Stomach (tissue), 8 donors: ENCODE measurements at regions not wholly inside any gene's neighbourhood (a gene's known extent, or its start where the extent isn't known, plus 50 kb on each side); places are given as distances from the start of the nearest gene placed in this dataset.
"Not testable (repeated sequence)": the region's sequence is repeated elsewhere in the genome, so short reads cannot be mapped to it uniquely, and the experiment has no call there.

Experiments
- DNase-seq, 2 donors: peaks; one replicate each; pipeline versions ENCODE4 v3.0.0 to v3.0.0-alpha.2; 2013 to 2019
- H3K27ac ChIP-seq, 5 donors: fragments of 200-600 bp in 4 of 5; sonication (generic) in 4 of 5; one replicate each; pipeline ENCODE4 v1.5.1; 2013 to 2019; ENCODE audit warnings: mild to moderate bottlenecking in 1 of 5, moderate library complexity in 1 of 5
- H3K27me3 ChIP-seq, 3 donors: fragments of 200-600 bp; sonication (generic); one replicate each; pipeline ENCODE4 v1.5.1; 2017 to 2019; ENCODE audit warnings: mixed run types in 1 of 3
- H3K36me3 ChIP-seq, 4 donors: fragments of 200-600 bp; sonication (generic); 1 replicate in 3 of 4; 2 replicates in 1 of 4; pipeline ENCODE4 v1.5.1; 2016 to 2019
- H3K4me1 ChIP-seq, 4 donors: fragments of 200-600 bp; sonication (generic); one replicate each; pipeline ENCODE4 v1.5.1; 2016 to 2019
- H3K4me3 ChIP-seq, 4 donors: fragments of 200-600 bp; sonication (generic) in 3 of 4; one replicate each; pipeline ENCODE4 v1.5.1; 2016 to 2019; ENCODE audit warnings: mild to moderate bottlenecking in 1 of 4
- H3K9me3 ChIP-seq, 4 donors: fragments of 200-600 bp; sonication (generic); one replicate each; pipeline ENCODE4 v1.5.1; 2016 to 2019
- EP300 ChIP-seq: sonication (generic); formaldehyde crosslinking; IDR thresholded peaks from one replicate; pipeline ENCODE4 v1.6.1; 2017; ENCODE audit warnings: antibody characterized with exemption
- POLR2A ChIP-seq, 4 donors: fragments of 450-650 bp; IDR thresholded peaks; one replicate each; pipeline ENCODE4 v1.6.1; 2016; ENCODE audit warnings: antibody characterized with exemption in 4 of 4, control low read depth in 2 of 4, mild to moderate bottlenecking in 1 of 4, moderate library complexity in 1 of 4
- POLR2AphosphoS5 ChIP-seq, 3 donors: sonication (generic); formaldehyde crosslinking; IDR thresholded peaks; one replicate each; pipeline ENCODE4 v1.6.1; 2016; ENCODE audit warnings: antibody characterized with exemption in 3 of 3
- WGBS, 5 donors: extraction: QIAGEN DNeasy Blood & Tissue Kit in 3 of 5; methylation state at CpG; one replicate each; pipeline versions ENCODE4 v1.1.5 to v1.1.7; 2013 to 2018; 5-methylcytosine and 5-hydroxymethylcytosine counted together
- intact Hi-C: fragments of 100-400 bp; cut with DNase I; formaldehyde crosslinking; loops from one replicate; pipeline ENCODE4 v1.15.1; 2023; ENCODE audit warnings: low total_unique reads
- TF ChIP-seq, protein P1 (sequence below), 7 experiments: fragments of 450-650 bp in 4 of 7; fragments of 200-600 bp in 3 of 7; sonication (generic) in 3 of 7; IDR thresholded peaks; one replicate each; pipeline ENCODE4 v1.5.1; 2016 to 2019; ENCODE audit warnings: antibody characterized with exemption in 7 of 7, control low read depth in 2 of 7, mild to moderate bottlenecking in 1 of 7
- donor health status: healthy with polysubstance abuse.
- donor health status: Bipolar disorder and iron deficiency.
- donor health status: healthy.

DNA sequence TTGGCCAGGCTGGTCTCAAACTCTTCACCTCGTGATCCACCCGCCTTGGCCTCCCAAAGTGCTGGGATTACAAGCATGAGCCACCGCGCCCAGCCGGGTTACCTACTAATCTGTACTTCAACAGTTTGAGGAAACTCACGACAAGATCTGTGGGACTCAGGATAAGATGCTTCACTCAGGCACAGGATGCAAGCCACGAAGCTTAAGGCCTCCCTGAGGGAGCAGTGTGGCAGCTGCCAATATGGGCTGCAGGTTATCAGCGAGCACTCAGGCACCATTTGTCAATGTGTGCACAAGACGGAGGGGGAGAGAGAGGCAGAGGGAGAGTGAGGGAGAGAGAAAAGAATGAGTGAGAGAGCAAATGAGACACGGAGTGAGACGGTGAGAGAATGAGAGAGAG lies 173.6 kb upstream of the RAB6C start:
- H3K9me3 ChIP-seq = no peaks in the 10 kb centered on the region
- TF ChIP-seq POLR2AphosphoS5 (IDR thresholded peaks at IDR 0.05) (no peak), EP300 (no peak), POLR2A (IDR thresholded peaks at IDR 0.05) (no peak)
- TF ChIP-seq, protein P1, sequence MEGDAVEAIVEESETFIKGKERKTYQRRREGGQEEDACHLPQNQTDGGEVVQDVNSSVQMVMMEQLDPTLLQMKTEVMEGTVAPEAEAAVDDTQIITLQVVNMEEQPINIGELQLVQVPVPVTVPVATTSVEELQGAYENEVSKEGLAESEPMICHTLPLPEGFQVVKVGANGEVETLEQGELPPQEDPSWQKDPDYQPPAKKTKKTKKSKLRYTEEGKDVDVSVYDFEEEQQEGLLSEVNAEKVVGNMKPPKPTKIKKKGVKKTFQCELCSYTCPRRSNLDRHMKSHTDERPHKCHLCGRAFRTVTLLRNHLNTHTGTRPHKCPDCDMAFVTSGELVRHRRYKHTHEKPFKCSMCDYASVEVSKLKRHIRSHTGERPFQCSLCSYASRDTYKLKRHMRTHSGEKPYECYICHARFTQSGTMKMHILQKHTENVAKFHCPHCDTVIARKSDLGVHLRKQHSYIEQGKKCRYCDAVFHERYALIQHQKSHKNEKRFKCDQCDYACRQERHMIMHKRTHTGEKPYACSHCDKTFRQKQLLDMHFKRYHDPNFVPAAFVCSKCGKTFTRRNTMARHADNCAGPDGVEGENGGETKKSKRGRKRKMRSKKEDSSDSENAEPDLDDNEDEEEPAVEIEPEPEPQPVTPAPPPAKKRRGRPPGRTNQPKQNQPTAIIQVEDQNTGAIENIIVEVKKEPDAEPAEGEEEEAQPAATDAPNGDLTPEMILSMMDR (IDR thresholded peaks at IDR 0.05) = no peak
- H3K27me3 ChIP-seq = no peaks in the 10 kb centered on the region
- no peak overlapping the region for H3K27ac ChIP-seq
- no peak overlapping the region for H3K4me3 ChIP-seq
- WGBS, 5 donors = 57 to 66% (median 61%) methylated on average over 11 of the region's 11 CpGs
- no peaks in the 10 kb centered on the region for H3K36me3 ChIP-seq
- no peaks in the 10 kb centered on the region for H3K4me1 ChIP-seq
- DNase-seq = no peak
- intact Hi-C loops = no loop called here

- intact Hi-C loops = no loop called here
- H3K4me1 ChIP-seq = no peaks in the 10 kb centered on the region
- H3K27me3 ChIP-seq = no peaks in the 10 kb centered on the region
- 64 to 77% (median 72%) methylated on average over 8 of the region's 8 CpGs for WGBS, 5 donors
- no peak overlapping the region for H3K27ac ChIP-seq
- no peak for DNase-seq
- TF ChIP-seq, protein P1 (IDR thresholded peaks at IDR 0.05) = no peak
- no peak for TF ChIP-seq POLR2A (IDR thresholded peaks at IDR 0.05)
- no peak for TF ChIP-seq EP300
- no peak for TF ChIP-seq POLR2AphosphoS5 (IDR thresholded peaks at IDR 0.05)
- H3K36me3 ChIP-seq = no peaks in the 10 kb centered on the region
- H3K9me3 ChIP-seq = no peaks in the 10 kb centered on the region
- H3K4me3 ChIP-seq = no peak overlapping the region
Observed at GRCh38 chr2:129806317-129806716, 173.1 kb upstream of the RAB6C start.

DNA sequence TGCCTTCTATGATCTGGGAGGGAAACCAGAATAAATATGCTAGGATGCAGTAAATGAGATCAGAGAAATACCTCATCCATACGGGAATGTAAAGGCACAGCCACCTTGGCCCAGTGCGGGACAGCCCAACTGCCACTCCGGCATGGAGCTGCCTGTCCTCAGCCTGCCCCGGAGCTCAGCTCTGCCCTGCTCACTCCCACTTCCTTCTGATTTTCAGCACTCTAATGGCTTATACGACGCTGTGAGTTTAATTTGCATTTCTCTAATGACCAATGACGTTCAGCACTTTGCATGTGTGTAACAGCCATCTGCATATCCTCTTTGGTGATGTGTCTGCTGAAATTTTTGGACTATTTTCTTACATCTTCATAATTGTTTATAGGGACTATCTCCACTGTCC lies 172.5 kb upstream of the RAB6C start:
- intact Hi-C loops = no loop called here
- no peaks in the 10 kb centered on the region for H3K27me3 ChIP-seq
- DNase-seq = no peak
- no peak overlapping the region for H3K27ac ChIP-seq
- no peak overlapping the region for H3K4me3 ChIP-seq
- 63 to 68% (median 66%) methylated on average over 7 of the region's 7 CpGs for WGBS, 5 donors
- no peaks in the 10 kb centered on the region for H3K9me3 ChIP-seq
- H3K36me3 ChIP-seq = no peaks in the 10 kb centered on the region
- no peak for TF ChIP-seq POLR2AphosphoS5 (IDR thresholded peaks at IDR 0.05)
- no peak for TF ChIP-seq EP300
- TF ChIP-seq POLR2A (IDR thresholded peaks at IDR 0.05) = no peak
- TF ChIP-seq, protein P1 (IDR thresholded peaks at IDR 0.05) = no peak
- no peaks in the 10 kb centered on the region for H3K4me1 ChIP-seq

- intact Hi-C loops, H3K36me3 ChIP-seq, H3K4me1 ChIP-seq, H3K27me3 ChIP-seq, H3K9me3 ChIP-seq, DNase-seq, H3K27ac ChIP-seq, H3K4me3 ChIP-seq: not testable (repeated sequence)
- 68 to 75% (median 73%) methylated on average over 21 to 22 of the region's 22 CpGs for WGBS, 5 donors
Observed at GRCh38 chr2:129807642-129808338, 171.7 kb upstream of the RAB6C start.

DNA sequence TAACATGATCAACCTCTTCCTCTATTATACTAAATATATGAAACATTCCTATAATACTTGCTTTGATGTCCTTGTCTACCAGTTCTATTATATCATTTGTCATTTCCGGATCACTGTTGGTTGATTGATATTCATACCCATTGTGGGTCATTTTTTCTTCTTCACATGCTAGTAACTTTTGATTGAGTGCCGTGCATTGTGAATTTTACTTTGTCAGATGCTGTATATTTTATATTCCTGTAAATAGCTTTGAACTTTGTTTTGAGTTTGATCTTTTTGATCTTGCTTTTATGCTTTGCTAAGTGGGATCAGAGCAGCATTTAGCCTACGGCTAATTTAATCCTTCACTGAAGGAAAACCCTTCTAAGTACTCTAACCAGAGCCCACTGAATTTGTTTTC lies 168.9 kb upstream of the RAB6C start:
- Histone ChIP-seq H3K9me3 (peaks cover 0 to 10% (median 8%) of the 10 kb centered on the region in 4 donors), H3K27me3 (no peaks in the 10 kb centered on the region), H3K4me3 (no peak overlapping the region), H3K4me1 (no peaks in the 10 kb centered on the region), H3K27ac (no peak overlapping the region), H3K36me3 (no peaks in the 10 kb centered on the region)
- WGBS, 5 donors = 69 to 84% (median 81%) methylated on average over 3 of the region's 3 CpGs
- TF ChIP-seq EP300 (no peak), POLR2AphosphoS5 (IDR thresholded peaks at IDR 0.05) (no peak), POLR2A (IDR thresholded peaks at IDR 0.05) (no peak)
- TF ChIP-seq, protein P1 (IDR thresholded peaks at IDR 0.05) = no peak
- no peak for DNase-seq
- intact Hi-C loops = no loop called here
